SU-DHL-6 (cell line): ENCODE measurements at regions not wholly inside any gene's neighbourhood (a gene's known extent, or its start where the extent isn't known, plus 50 kb on each side); places are given as distances from the start of the nearest gene placed in this dataset.
A peak's percentile ranks its signal among the peaks of the same experiment; 100 is the strongest.

Source experiments
- H2AFZ ChIP-seq: fragments of 200-600 bp; sonication (generic); 2 replicates; pipeline ENCODE4 v1.6.1; 2014; ENCODE audit warnings: low read depth, mild to moderate bottlenecking, moderate library complexity, mixed read lengths, antibody characterized with exemption, low read length; ENCODE audit not compliant: severe bottlenecking
- H3F3A ChIP-seq: fragments of 200-600 bp; shearing (Covaris generic); 2 replicates; pipeline ENCODE4 v1.6.0; 2016; ENCODE audit warnings: antibody characterized with exemption, mild to moderate bottlenecking; ENCODE audit not compliant: insufficient read depth
- H3K27ac ChIP-seq: fragments of 200-600 bp; sonication (generic); 2 replicates; pipeline ENCODE4 v1.5.1; 2016; ENCODE audit warnings: low read depth, mild to moderate bottlenecking, low read length, moderate library complexity, mixed read lengths
- H3K27me3 ChIP-seq: fragments of 200-600 bp; sonication (generic), shearing (Covaris generic); 2 replicates; pipeline ENCODE4 v1.6.0; 2014; ENCODE audit warnings: mild to moderate bottlenecking, low read length
- H3K36me3 ChIP-seq: fragments of 200-600 bp; sonication (generic); 2 replicates; pipeline ENCODE4 v1.6.1; 2014; ENCODE audit warnings: mild to moderate bottlenecking, low read length, mixed read lengths
- H3K4me2 ChIP-seq: fragments of 300-600, 200-600 bp; shearing (Covaris generic), sonication (generic); 2 replicates; pipeline ENCODE4 v1.6.0; 2014; ENCODE audit warnings: low read length, low read depth, mild to moderate bottlenecking; ENCODE audit not compliant: poor library complexity, severe bottlenecking
- H3K4me3 ChIP-seq: fragments of 200-600 bp; sonication (generic); 2 replicates; pipeline ENCODE4 v1.5.1; 2014; ENCODE audit warnings: antibody characterized with exemption, low read length, mild to moderate bottlenecking, mixed read lengths; ENCODE audit not compliant: insufficient read depth, poor library complexity, severe bottlenecking
- H3K79me2 ChIP-seq: fragments of 200-600 bp; sonication (generic); 2 replicates; pipeline ENCODE4 v1.6.1; 2014; ENCODE audit warnings: mild to moderate bottlenecking, low read length, moderate library complexity; ENCODE audit not compliant: insufficient read depth
- H3K9ac ChIP-seq: fragments of 200-600 bp; sonication (generic); 2 replicates; pipeline ENCODE4 v1.7.0; 2014; ENCODE audit warnings: mild to moderate bottlenecking, low read length
- H3K9me2 ChIP-seq: fragments of 200-600 bp; sonication (generic); replicated peaks from 2 replicates; pipeline ENCODE4 v1.6.1; 2014; ENCODE audit warnings: low read length; ENCODE audit not compliant: insufficient read depth
- H3K9me3 ChIP-seq: fragments of 200-600 bp; sonication (generic); 2 replicates; pipeline ENCODE4 v1.6.1; 2014; ENCODE audit warnings: low read length, mixed read lengths; ENCODE audit not compliant: insufficient read depth
- H4K20me1 ChIP-seq: fragments of 200-600 bp; sonication (generic); 2 replicates; pipeline ENCODE4 v1.6.1; 2014; ENCODE audit warnings: low read depth, mild to moderate bottlenecking, antibody characterized with exemption, low read length, moderate library complexity, mixed read lengths
- EZH2phosphoT487 ChIP-seq: fragments of 200-600 bp; sonication (generic), shearing (Covaris generic); conservative IDR thresholded peaks from 2 replicates; pipeline ENCODE4 v1.6.1; 2018; ENCODE audit warnings: mild to moderate bottlenecking, antibody characterized with exemption, low read length, moderate library complexity, mixed read lengths
- TF ChIP-seq, protein P1 (sequence below): fragments of 200-600 bp; sonication (generic); IDR thresholded peaks from one replicate; pipeline ENCODE4 v1.5.1; 2017; ENCODE audit warnings: antibody characterized with exemption, mild to moderate bottlenecking, low read length, moderate library complexity; ENCODE audit not compliant: insufficient read depth, poor library complexity, severe bottlenecking

- no peak overlapping the region for H2AFZ ChIP-seq
- H3K4me3 ChIP-seq, result no peak overlapping the region
- H3K27ac ChIP-seq, result no peak overlapping the region
- no peak for TF ChIP-seq EZH2phosphoT487
- TF ChIP-seq, protein P1, sequence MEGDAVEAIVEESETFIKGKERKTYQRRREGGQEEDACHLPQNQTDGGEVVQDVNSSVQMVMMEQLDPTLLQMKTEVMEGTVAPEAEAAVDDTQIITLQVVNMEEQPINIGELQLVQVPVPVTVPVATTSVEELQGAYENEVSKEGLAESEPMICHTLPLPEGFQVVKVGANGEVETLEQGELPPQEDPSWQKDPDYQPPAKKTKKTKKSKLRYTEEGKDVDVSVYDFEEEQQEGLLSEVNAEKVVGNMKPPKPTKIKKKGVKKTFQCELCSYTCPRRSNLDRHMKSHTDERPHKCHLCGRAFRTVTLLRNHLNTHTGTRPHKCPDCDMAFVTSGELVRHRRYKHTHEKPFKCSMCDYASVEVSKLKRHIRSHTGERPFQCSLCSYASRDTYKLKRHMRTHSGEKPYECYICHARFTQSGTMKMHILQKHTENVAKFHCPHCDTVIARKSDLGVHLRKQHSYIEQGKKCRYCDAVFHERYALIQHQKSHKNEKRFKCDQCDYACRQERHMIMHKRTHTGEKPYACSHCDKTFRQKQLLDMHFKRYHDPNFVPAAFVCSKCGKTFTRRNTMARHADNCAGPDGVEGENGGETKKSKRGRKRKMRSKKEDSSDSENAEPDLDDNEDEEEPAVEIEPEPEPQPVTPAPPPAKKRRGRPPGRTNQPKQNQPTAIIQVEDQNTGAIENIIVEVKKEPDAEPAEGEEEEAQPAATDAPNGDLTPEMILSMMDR, result peak; percentile 78
- H3K9me2 ChIP-seq, result no peaks in the 10 kb centered on the region
- no peaks in the 10 kb centered on the region for H4K20me1 ChIP-seq
- H3K4me2 ChIP-seq, result no peak overlapping the region
- no peaks in the 10 kb centered on the region for H3K9me3 ChIP-seq
- no peaks in the 10 kb centered on the region for H3K36me3 ChIP-seq
- no peaks in the 10 kb centered on the region for H3K79me2 ChIP-seq
- H3K27me3 ChIP-seq, result no peaks in the 10 kb centered on the region
- H3K9ac ChIP-seq, result no peak overlapping the region
- H3F3A ChIP-seq, result no peaks in the 10 kb centered on the region
Observed at GRCh38 chr9:4923580-4924544, 61.2 kb upstream of the JAK2 start.

DNA sequence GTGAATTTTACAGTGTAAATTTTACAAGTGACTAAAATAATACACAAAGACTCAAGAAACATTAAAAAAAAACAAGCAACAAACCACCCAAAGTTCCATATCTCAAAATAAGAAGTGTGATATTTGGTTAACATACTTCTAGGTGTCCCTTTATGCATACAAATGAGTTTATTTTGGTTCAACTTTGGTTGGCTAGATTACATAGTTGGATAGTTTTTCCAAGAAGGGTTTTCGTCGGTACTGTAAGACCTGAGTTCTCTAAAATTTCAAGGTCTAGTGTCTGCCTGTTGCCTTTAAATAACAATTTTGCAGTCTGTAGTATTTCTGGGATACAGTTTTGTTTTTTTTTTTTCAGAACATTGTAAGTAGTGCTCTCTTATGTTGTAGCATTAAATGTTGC is 58.8 kb upstream of the JAK2 start:
- Histone ChIP-seq H3K27me3 (no peaks in the 10 kb centered on the region), H3F3A (no peaks in the 10 kb centered on the region), H3K9me2 (no peaks in the 10 kb centered on the region), H2AFZ (no peak overlapping the region), H3K4me2 (no peak overlapping the region), H3K36me3 (no peaks in the 10 kb centered on the region), H3K27ac (no peak overlapping the region), H3K79me2 (no peaks in the 10 kb centered on the region), H3K9ac (no peak overlapping the region), H3K4me3 (no peak overlapping the region), H3K9me3 (no peaks in the 10 kb centered on the region), H4K20me1 (no peaks in the 10 kb centered on the region)
- TF ChIP-seq EZH2phosphoT487, result no peak
- TF ChIP-seq, protein P1, result no peak

GRCh38 chr9:4927043-4927471 is 58.0 kb upstream of the JAK2 start:
- no peaks in the 10 kb centered on the region for H3K36me3 ChIP-seq
- H3K79me2 ChIP-seq, result no peaks in the 10 kb centered on the region
- no peaks in the 10 kb centered on the region for H3K27me3 ChIP-seq
- no peak for TF ChIP-seq EZH2phosphoT487
- TF ChIP-seq, protein P1, result no peak
- H3F3A ChIP-seq, result no peaks in the 10 kb centered on the region
- no peaks in the 10 kb centered on the region for H4K20me1 ChIP-seq
- no peak overlapping the region for H3K27ac ChIP-seq
- no peak overlapping the region for H2AFZ ChIP-seq
- H3K9me3 ChIP-seq, result no peaks in the 10 kb centered on the region
- no peak overlapping the region for H3K9ac ChIP-seq
- no peak overlapping the region for H3K4me3 ChIP-seq
- H3K4me2 ChIP-seq, result no peak overlapping the region
- H3K9me2 ChIP-seq, result no peaks in the 10 kb centered on the region
